D721Med (cell line): ENCODE measurements at regions not wholly inside any gene's neighbourhood (a gene's known extent, or its start where the extent isn't known, plus 50 kb on each side); places are given as distances from the start of the nearest gene placed in this dataset.

Experiments
- DNase-seq: peaks from one replicate; pipeline ENCODE4 v3.0.0; 2011; ENCODE audit warnings: low spot score; ENCODE audit not compliant: insufficient read length
- FAIRE-seq: peaks from 2 replicates; lab custom pipeline; 2011; peaks lifted over from hg19 to GRCh38; lab: Jason Lieb, UNC
- TF ChIP-seq, protein P1 (sequence below): IDR thresholded peaks from 2 replicates; pipeline ENCODE4 v1.5.1; 2012; ENCODE audit warnings: mild to moderate bottlenecking, control low read depth; ENCODE audit not compliant: insufficient read depth; ENCODE audit errors: missing control alignments

DNA sequence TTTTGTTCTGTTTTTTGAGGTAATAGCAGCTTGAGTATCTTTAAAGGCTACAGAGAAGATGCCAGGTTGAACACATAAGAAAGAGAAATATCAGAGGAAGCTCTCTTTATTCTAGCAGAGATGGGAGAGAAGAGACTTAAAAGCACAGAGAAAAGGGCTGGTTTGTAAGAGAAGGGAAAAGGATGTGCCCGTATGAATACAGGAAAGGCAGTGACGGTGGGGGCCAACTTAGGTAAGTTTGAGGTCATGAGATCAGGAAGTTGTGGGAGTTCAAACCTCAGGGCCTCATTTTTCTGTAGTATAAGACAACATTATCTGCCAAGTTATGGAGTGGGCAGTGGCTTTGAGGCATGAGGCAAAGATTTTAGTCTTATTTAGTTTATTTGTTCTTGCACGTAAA lies 121.3 kb upstream of the S100G start:
- DNase-seq (no peak), FAIRE-seq (no peak)
- TF ChIP-seq, protein P1, sequence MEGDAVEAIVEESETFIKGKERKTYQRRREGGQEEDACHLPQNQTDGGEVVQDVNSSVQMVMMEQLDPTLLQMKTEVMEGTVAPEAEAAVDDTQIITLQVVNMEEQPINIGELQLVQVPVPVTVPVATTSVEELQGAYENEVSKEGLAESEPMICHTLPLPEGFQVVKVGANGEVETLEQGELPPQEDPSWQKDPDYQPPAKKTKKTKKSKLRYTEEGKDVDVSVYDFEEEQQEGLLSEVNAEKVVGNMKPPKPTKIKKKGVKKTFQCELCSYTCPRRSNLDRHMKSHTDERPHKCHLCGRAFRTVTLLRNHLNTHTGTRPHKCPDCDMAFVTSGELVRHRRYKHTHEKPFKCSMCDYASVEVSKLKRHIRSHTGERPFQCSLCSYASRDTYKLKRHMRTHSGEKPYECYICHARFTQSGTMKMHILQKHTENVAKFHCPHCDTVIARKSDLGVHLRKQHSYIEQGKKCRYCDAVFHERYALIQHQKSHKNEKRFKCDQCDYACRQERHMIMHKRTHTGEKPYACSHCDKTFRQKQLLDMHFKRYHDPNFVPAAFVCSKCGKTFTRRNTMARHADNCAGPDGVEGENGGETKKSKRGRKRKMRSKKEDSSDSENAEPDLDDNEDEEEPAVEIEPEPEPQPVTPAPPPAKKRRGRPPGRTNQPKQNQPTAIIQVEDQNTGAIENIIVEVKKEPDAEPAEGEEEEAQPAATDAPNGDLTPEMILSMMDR: no peak
